ENCODE measurements at regions not wholly inside any gene's neighbourhood (a gene's known extent, or its start where the extent isn't known, plus 50 kb on each side); places are given as distances from the start of the nearest gene placed in this dataset.

GRCh38 chr2:154908327-154908726, 209.8 kb downstream of the KCNJ3 start:
- no peak for ATAC-seq
- H3K27ac ChIP-seq = no peak overlapping the region
- no peak for DNase-seq
- H3K27me3 ChIP-seq = no peaks in the 10 kb centered on the region
- H3K4me3 ChIP-seq = no peak overlapping the region
- WGBS (ENCODE audit: insufficient coverage, low coverage, low lambda C conversion rate, missing lambda C conversion rate) = no CpG with 5 or more reads among the region's 4 CpGs
- no peaks in the 10 kb centered on the region for H3K4me1 ChIP-seq
- TF ChIP-seq POLR2A (IDR thresholded peaks at IDR 0.05) (no peak), CTCF (IDR thresholded peaks at IDR 0.05) (no peak)
- H3K36me3 ChIP-seq = no peaks in the 10 kb centered on the region
- intact Hi-C loops (cut with DNase I) = no loop called here
- H3K9me3 ChIP-seq = no peaks in the 10 kb centered on the region

Small RNA genes in the stretch of these regions (small RNA-seq; reads per million reads assigned to genes)
- 0 reads per million in 2 experiments for gene MTCO1P45
- gene RNU6-1001P = 0 reads per million in 2 experiments
- gene RNU6-546P = 0 reads per million in 2 experiments

Measured in right lobe of liver (tissue), 6 donors.